ENCODE measurements at regions not wholly inside any gene's neighbourhood (a gene's known extent, or its start where the extent isn't known, plus 50 kb on each side); places are given as distances from the start of the nearest gene placed in this dataset.
"Not testable (repeated sequence)": the region's sequence is repeated elsewhere in the genome, so short reads cannot be mapped to it uniquely, and the experiment has no call there.

DNA sequence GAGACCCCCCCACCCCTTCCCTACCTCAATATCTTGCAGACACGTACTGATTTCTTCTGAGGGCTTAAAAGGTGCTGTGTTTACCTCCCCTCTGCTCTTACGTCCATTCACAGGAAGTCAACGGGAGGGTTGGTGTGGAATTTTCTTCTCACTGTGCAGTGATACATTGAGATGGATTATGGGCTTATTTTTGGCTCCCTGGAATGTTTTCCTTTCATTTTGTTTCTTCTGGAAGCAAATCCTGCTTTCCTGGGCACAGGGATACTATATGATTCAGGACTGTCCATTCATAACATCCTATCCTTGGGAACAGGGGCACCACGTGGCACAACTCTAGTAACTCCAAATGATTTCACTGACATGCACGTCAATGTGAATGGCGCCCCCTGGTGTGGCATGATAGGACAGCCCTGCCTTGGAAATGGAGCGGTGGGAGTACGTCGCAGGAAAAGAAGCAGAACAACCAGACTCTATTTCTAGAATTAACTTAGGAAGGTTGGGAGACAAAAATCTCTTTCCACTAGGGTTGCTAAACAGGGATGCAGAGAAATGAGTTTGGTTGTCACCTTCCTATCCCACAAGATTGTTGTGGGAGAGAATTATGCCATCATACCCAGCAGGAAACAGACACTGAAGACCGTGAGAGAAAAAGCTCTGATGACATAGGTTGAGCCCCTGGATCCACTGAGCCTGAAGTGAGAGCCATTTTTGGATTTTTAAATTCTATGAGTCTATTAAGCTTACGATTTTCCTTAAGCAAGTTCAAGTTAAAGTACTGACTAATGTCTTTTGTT is 146.5 kb upstream of the RAG2 start:
- peak; percentile 60 for DNase-seq (ENCODE audit: extremely low spot score)
- CTCF ChIA-PET, result interaction anchor here (0.6 to 1.9 kb wide), 5 partner anchors 8 to 181 kb away, joined by 3 to 13 read pairs (median 5); no protein-coding TSS in a partner anchor
- TF ChIP-seq NFRKB (IDR thresholded peaks at IDR 0.05), result no peak
- TF ChIP-seq BHLHE40 (IDR thresholded peaks at IDR 0.05; ENCODE audit: borderline replicate concordance), result no peak
- TF ChIP-seq ARNT (IDR thresholded peaks at IDR 0.05), result no peak
- peak; percentile 35 for TF ChIP-seq L3MBTL2 (conservative IDR thresholded peaks at IDR 0.05)
- no peak for TF ChIP-seq FOXK2 (IDR thresholded peaks at IDR 0.05)
- TF ChIP-seq PKNOX1 (IDR thresholded peaks at IDR 0.05), result peak; percentile 62; the same call in 1 of the 2 replicates
- POLR2A ChIA-PET, result no interaction called here

GRCh38 chr11:36743039-36743438 is 145.0 kb upstream of the RAG2 start:
- no peak for TF ChIP-seq HDGF (IDR thresholded peaks at IDR 0.05; ENCODE audit: borderline replicate concordance)
- TF ChIP-seq NFRKB (IDR thresholded peaks at IDR 0.05), result no peak
- no peak for TF ChIP-seq ARNT (IDR thresholded peaks at IDR 0.05)
- TF ChIP-seq FOXA1 (IDR thresholded peaks at IDR 0.05), result no peak
- no peak for TF ChIP-seq BHLHE40 (IDR thresholded peaks at IDR 0.05; ENCODE audit: borderline replicate concordance)
- TF ChIP-seq SP1 (IDR thresholded peaks at IDR 0.05), result no peak
- no peak for TF ChIP-seq ELF4 (IDR thresholded peaks at IDR 0.05)
- TF ChIP-seq L3MBTL2 (conservative IDR thresholded peaks at IDR 0.05), result no peak
- no peak for TF ChIP-seq FOXK2 (IDR thresholded peaks at IDR 0.05)
- no peak for TF ChIP-seq SUZ12 (IDR thresholded peaks at IDR 0.05)
- no peak for TF ChIP-seq TARDBP (IDR thresholded peaks at IDR 0.05)
- no peak for TF ChIP-seq ZNF384 (IDR thresholded peaks at IDR 0.05)
- no peak for TF ChIP-seq PKNOX1 (IDR thresholded peaks at IDR 0.05)
- no peak for TF ChIP-seq LEF1 (IDR thresholded peaks at IDR 0.05; ENCODE audit: borderline replicate concordance)
- no peak for TF ChIP-seq CTBP1 (IDR thresholded peaks at IDR 0.05; ENCODE audit: borderline replicate concordance)
- TF ChIP-seq FOXM1 (IDR thresholded peaks at IDR 0.05; ENCODE audit: borderline replicate concordance), result no peak
- no peak for DNase-seq (ENCODE audit: extremely low spot score)
- ChIA-PET CTCF (interaction anchor here (1.3 to 1.4 kb wide), 2 partner anchors 40 to 179 kb away, joined by 3 to 6 read pairs; no protein-coding TSS in a partner anchor), POLR2A (no interaction called here)

GRCh38 chr11:36741515-36741914 is 143.5 kb upstream of the RAG2 start:
- no peak for DNase-seq (ENCODE audit: extremely low spot score)
- TF ChIP-seq CTBP1 (IDR thresholded peaks at IDR 0.05; ENCODE audit: borderline replicate concordance), result no peak
- TF ChIP-seq LEF1 (IDR thresholded peaks at IDR 0.05; ENCODE audit: borderline replicate concordance), result no peak
- no peak for TF ChIP-seq BHLHE40 (IDR thresholded peaks at IDR 0.05; ENCODE audit: borderline replicate concordance)
- TF ChIP-seq FOXK2 (IDR thresholded peaks at IDR 0.05), result no peak
- TF ChIP-seq ELF4 (IDR thresholded peaks at IDR 0.05), result no peak
- no peak for TF ChIP-seq L3MBTL2 (conservative IDR thresholded peaks at IDR 0.05)
- no peak for TF ChIP-seq ZNF384 (IDR thresholded peaks at IDR 0.05)
- ChIA-PET CTCF (no interaction called here), POLR2A (no interaction called here)

DNA sequence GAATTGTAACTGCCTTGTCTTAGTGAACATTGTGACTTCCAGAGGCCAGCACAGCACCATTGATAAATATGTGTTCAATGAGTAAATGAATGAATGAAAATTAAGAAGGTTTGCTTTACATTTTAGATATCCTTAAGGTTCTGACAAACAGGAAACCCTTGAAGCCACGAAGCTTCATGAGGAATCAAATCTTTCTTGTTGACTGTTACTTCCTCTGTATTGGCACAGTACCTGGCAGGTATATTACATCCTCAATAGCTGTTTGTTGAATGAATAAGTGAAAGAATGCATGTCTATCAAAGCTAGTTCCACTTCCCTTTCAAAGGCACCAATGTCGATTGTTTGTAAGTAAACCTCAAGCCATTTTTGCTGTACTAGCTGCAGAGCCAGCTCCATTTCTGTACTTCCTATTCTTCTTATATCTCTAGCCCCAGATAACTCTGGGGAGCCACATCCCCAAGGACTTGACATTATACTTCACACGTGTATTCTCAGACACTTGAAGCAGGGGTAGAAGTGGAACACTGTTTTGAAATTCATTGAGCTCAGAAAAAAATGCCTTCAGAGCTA is 140.3 kb upstream of the RAG2 start:
- ChIA-PET CTCF (interaction anchor here (1.1 to 2.5 kb wide), 3 partner anchors 9 to 36 kb away, joined by 4 to 11 read pairs (median 6); no protein-coding TSS in a partner anchor), POLR2A (no interaction called here)
- DNase-seq (ENCODE audit: extremely low spot score), result no peak
- TF ChIP-seq FOXK2 (IDR thresholded peaks at IDR 0.05) (no peak), ELF4 (IDR thresholded peaks at IDR 0.05) (no peak), ARNT (IDR thresholded peaks at IDR 0.05) (no peak), HDGF (IDR thresholded peaks at IDR 0.05; ENCODE audit: borderline replicate concordance) (no peak), LEF1 (IDR thresholded peaks at IDR 0.05; ENCODE audit: borderline replicate concordance) (no peak), SUZ12 (IDR thresholded peaks at IDR 0.05) (no peak), SP1 (IDR thresholded peaks at IDR 0.05) (no peak), PKNOX1 (IDR thresholded peaks at IDR 0.05) (no peak), FOXM1 (IDR thresholded peaks at IDR 0.05; ENCODE audit: borderline replicate concordance) (no peak), TARDBP (IDR thresholded peaks at IDR 0.05) (no peak), FOXA1 (IDR thresholded peaks at IDR 0.05) (no peak), ZNF384 (IDR thresholded peaks at IDR 0.05) (no peak), BHLHE40 (IDR thresholded peaks at IDR 0.05; ENCODE audit: borderline replicate concordance) (no peak), NFRKB (IDR thresholded peaks at IDR 0.05) (no peak), CTBP1 (IDR thresholded peaks at IDR 0.05; ENCODE audit: borderline replicate concordance) (no peak), L3MBTL2 (conservative IDR thresholded peaks at IDR 0.05) (no peak)

- CTCF ChIA-PET, result interaction anchor here (0.9 to 1.5 kb wide), 3 partner anchors 9 to 34 kb away, joined by 3 to 9 read pairs (median 7); no protein-coding TSS in a partner anchor
- POLR2A ChIA-PET, result no interaction called here
- TF ChIP-seq SUZ12 (IDR thresholded peaks at IDR 0.05) (no peak), PKNOX1 (IDR thresholded peaks at IDR 0.05) (no peak), FOXK2 (IDR thresholded peaks at IDR 0.05) (no peak), L3MBTL2 (conservative IDR thresholded peaks at IDR 0.05) (no peak), TARDBP (IDR thresholded peaks at IDR 0.05) (no peak), ARNT (IDR thresholded peaks at IDR 0.05) (no peak), HDGF (IDR thresholded peaks at IDR 0.05; ENCODE audit: borderline replicate concordance) (no peak), CTBP1 (IDR thresholded peaks at IDR 0.05; ENCODE audit: borderline replicate concordance) (no peak), SP1 (IDR thresholded peaks at IDR 0.05) (no peak), NFRKB (IDR thresholded peaks at IDR 0.05) (no peak), LEF1 (IDR thresholded peaks at IDR 0.05; ENCODE audit: borderline replicate concordance) (no peak), FOXA1 (IDR thresholded peaks at IDR 0.05) (no peak), BHLHE40 (IDR thresholded peaks at IDR 0.05; ENCODE audit: borderline replicate concordance) (no peak), ZNF384 (IDR thresholded peaks at IDR 0.05) (no peak), FOXM1 (IDR thresholded peaks at IDR 0.05; ENCODE audit: borderline replicate concordance) (no peak), ELF4 (IDR thresholded peaks at IDR 0.05) (no peak)
- DNase-seq (ENCODE audit: extremely low spot score), result no peak
Observed at GRCh38 chr11:36736103-36736502, 138.1 kb upstream of the RAG2 start.

- DNase-seq (ENCODE audit: extremely low spot score); POLR2A ChIA-PET: not testable (repeated sequence)
- CTCF ChIA-PET, result interaction anchor here (2.4 kb wide), 1 partner anchor 13 kb away, joined by 9 read pairs; no protein-coding TSS in a partner anchor
Observed at GRCh38 chr11:36733721-36734120, 135.7 kb upstream of the RAG2 start.
